ENCODE measurements at regions not wholly inside any gene's neighbourhood (a gene's known extent, or its start where the extent isn't known, plus 50 kb on each side); places are given as distances from the start of the nearest gene placed in this dataset.
"Not testable (repeated sequence)": the region's sequence is repeated elsewhere in the genome, so short reads cannot be mapped to it uniquely, and the experiment has no call there.

GRCh38 chr15:62868507-62868906 lies 174.0 kb upstream of the TPM1 start:
- Mint-ChIP-seq H3K36me3 (peaks cover 0 to 5% of the 10 kb centered on the region in 2 donors), H3K27ac (no peak overlapping the region), H3K4me1 (peaks cover 0 to 4% (median 0%) of the 10 kb centered on the region in 3 donors), H3K4me3 (no peak overlapping the region), H3K9me3 (peaks cover 0 to 15% (median 3%) of the 10 kb centered on the region in 7 donors), H3K27me3 (peaks cover 0 to 3% (median under 1%) of the 10 kb centered on the region in 3 donors)
- no peak for DNase-seq
- ATAC-seq (ENCODE audit: low read depth in 2 of 2): no peak

GRCh38 chr15:62869116-62869515 lies 173.4 kb upstream of the TPM1 start:
- Mint-ChIP-seq H3K9me3 (peaks cover 0 to 15% (median 3%) of the 10 kb centered on the region in 7 donors), H3K36me3 (peaks cover 0 to 5% of the 10 kb centered on the region in 2 donors), H3K27ac (peak overlapping the region in 1 of 6 donors; percentile 32), H3K27me3 (peaks cover 0 to 7% (median 7%) of the 10 kb centered on the region in 3 donors), H3K4me1 (peaks cover 0 to 4% (median 0%) of the 10 kb centered on the region in 3 donors), H3K4me3 (no peak overlapping the region)
- DNase-seq (no peak), ATAC-seq (ENCODE audit: low read depth in 2 of 2) (no peak)

GRCh38 chr15:62870216-62870615 lies 172.3 kb upstream of the TPM1 start:
- peaks cover 0 to 4% (median 0%) of the 10 kb centered on the region in 3 donors for H3K4me1 Mint-ChIP-seq
- peaks cover 0 to 15% (median 3%) of the 10 kb centered on the region in 7 donors for H3K9me3 Mint-ChIP-seq
- H3K4me3 Mint-ChIP-seq: no peak overlapping the region
- H3K27me3 Mint-ChIP-seq: peaks cover 0 to 7% (median 7%) of the 10 kb centered on the region in 3 donors
- no peak overlapping the region for H3K27ac Mint-ChIP-seq
- DNase-seq (no peak), ATAC-seq (ENCODE audit: low read depth in 2 of 2) (no peak)
- peaks cover 0 to 5% of the 10 kb centered on the region in 2 donors for H3K36me3 Mint-ChIP-seq

- H3K36me3 Mint-ChIP-seq; H3K27me3 Mint-ChIP-seq; DNase-seq; ATAC-seq (ENCODE audit: low read depth in 2 of 2); H3K4me3 Mint-ChIP-seq; H3K4me1 Mint-ChIP-seq: not testable (repeated sequence)
- peaks cover 0 to 15% (median 3%) of the 10 kb centered on the region in 7 donors for H3K9me3 Mint-ChIP-seq
- peak overlapping the region in 1 of 6 donors; percentile 49 for H3K27ac Mint-ChIP-seq
Observed at GRCh38 chr15:62870701-62871100, 171.8 kb upstream of the TPM1 start.

- Mint-ChIP-seq H3K4me3 (no peak overlapping the region), H3K27ac (no peak overlapping the region), H3K36me3 (peaks cover 0 to 5% of the 10 kb centered on the region in 2 donors), H3K4me1 (peaks cover 0 to 4% (median 0%) of the 10 kb centered on the region in 3 donors), H3K9me3 (peaks cover 0 to 15% (median 3%) of the 10 kb centered on the region in 7 donors), H3K27me3 (peaks cover 0 to 15% (median 14%) of the 10 kb centered on the region in 3 donors)
- DNase-seq (no peak), ATAC-seq (ENCODE audit: low read depth in 2 of 2) (no peak)
Observed at GRCh38 chr15:62873203-62873602, 169.3 kb upstream of the TPM1 start.

- Mint-ChIP-seq H3K9me3 (peaks cover 0 to 15% (median 3%) of the 10 kb centered on the region in 7 donors), H3K4me3 (no peak overlapping the region), H3K27ac (no peak overlapping the region), H3K27me3 (peaks cover 0 to 15% (median 14%) of the 10 kb centered on the region in 3 donors), H3K36me3 (peaks cover 0 to 5% of the 10 kb centered on the region in 2 donors), H3K4me1 (no peaks in the 10 kb centered on the region)
- DNase-seq (no peak), ATAC-seq (ENCODE audit: low read depth in 2 of 2) (no peak)
Observed at GRCh38 chr15:62874064-62874463, 168.5 kb upstream of the TPM1 start.

GRCh38 chr15:62874959-62875625 lies 167.5 kb upstream of the TPM1 start:
- Mint-ChIP-seq H3K4me3 (no peak overlapping the region), H3K9me3 (peaks cover 0 to 13% (median 3%) of the 10 kb centered on the region in 7 donors), H3K36me3 (peaks cover 0 to 5% of the 10 kb centered on the region in 2 donors), H3K27me3 (peaks cover 0 to 18% (median 15%) of the 10 kb centered on the region in 3 donors), H3K27ac (no peak overlapping the region), H3K4me1 (peaks cover 0 to 7% (median 6%) of the 10 kb centered on the region in 3 donors)
- no peak for DNase-seq
- ATAC-seq (ENCODE audit: low read depth in 2 of 2): no peak

GRCh38 chr15:62875626-62876021 lies 166.9 kb upstream of the TPM1 start:
- Mint-ChIP-seq H3K36me3 (peaks cover 0 to 4% of the 10 kb centered on the region in 2 donors), H3K27me3 (peaks cover 0 to 18% (median 15%) of the 10 kb centered on the region in 3 donors), H3K27ac (no peak overlapping the region), H3K4me1 (peaks cover 0 to 10% (median 9%) of the 10 kb centered on the region in 3 donors), H3K9me3 (peaks cover 0 to 8% (median 3%) of the 10 kb centered on the region in 7 donors), H3K4me3 (no peak overlapping the region)
- DNase-seq (no peak), ATAC-seq (ENCODE audit: low read depth in 2 of 2) (no peak)

GRCh38 chr15:62877276-62877857 lies 165.2 kb upstream of the TPM1 start:
- no peaks in the 10 kb centered on the region for H3K36me3 Mint-ChIP-seq
- peaks cover 0 to 10% (median 9%) of the 10 kb centered on the region in 3 donors for H3K4me1 Mint-ChIP-seq
- H3K27ac Mint-ChIP-seq: peak overlapping the region in 1 of 6 donors; percentile 22
- peaks cover 0 to 5% (median 0%) of the 10 kb centered on the region in 7 donors for H3K9me3 Mint-ChIP-seq
- H3K27me3 Mint-ChIP-seq: peaks cover 0 to 18% (median 15%) of the 10 kb centered on the region in 3 donors
- DNase-seq: no peak
- no peak overlapping the region for H3K4me3 Mint-ChIP-seq
- no peak for ATAC-seq (ENCODE audit: low read depth in 2 of 2)

GRCh38 chr15:62878070-62878469 lies 164.5 kb upstream of the TPM1 start:
- Mint-ChIP-seq H3K27me3 (peaks cover 0 to 18% (median 15%) of the 10 kb centered on the region in 3 donors), H3K9me3 (peaks cover 0 to 5% (median 0%) of the 10 kb centered on the region in 7 donors), H3K4me1 (peaks cover 0 to 10% (median 9%) of the 10 kb centered on the region in 3 donors), H3K4me3 (no peak overlapping the region), H3K27ac (no peak overlapping the region), H3K36me3 (no peaks in the 10 kb centered on the region)
- ATAC-seq (ENCODE audit: low read depth in 2 of 2) (no peak), DNase-seq (no peak)

- Mint-ChIP-seq H3K4me3 (no peak overlapping the region), H3K36me3 (no peaks in the 10 kb centered on the region), H3K4me1 (peaks cover 0 to 10% (median 9%) of the 10 kb centered on the region in 3 donors), H3K27me3 (peaks cover 0 to 11% (median 8%) of the 10 kb centered on the region in 3 donors), H3K27ac (no peak overlapping the region), H3K9me3 (peaks cover 0 to 5% (median 0%) of the 10 kb centered on the region in 7 donors)
- ATAC-seq (ENCODE audit: low read depth in 2 of 2) (no peak), DNase-seq (no peak)
Observed at GRCh38 chr15:62879770-62880169, 162.8 kb upstream of the TPM1 start.

GRCh38 chr15:62880278-62880677 lies 162.3 kb upstream of the TPM1 start:
- no peak overlapping the region for H3K27ac Mint-ChIP-seq
- peaks cover 2 to 11% (median 11%) of the 10 kb centered on the region in 3 donors for H3K27me3 Mint-ChIP-seq
- peaks cover 0 to 5% (median 0%) of the 10 kb centered on the region in 7 donors for H3K9me3 Mint-ChIP-seq
- peaks cover 0 to 10% (median 9%) of the 10 kb centered on the region in 3 donors for H3K4me1 Mint-ChIP-seq
- ATAC-seq (ENCODE audit: low read depth in 2 of 2) (no peak), DNase-seq (no peak)
- H3K4me3 Mint-ChIP-seq: no peak overlapping the region
- H3K36me3 Mint-ChIP-seq: no peaks in the 10 kb centered on the region

- no peak overlapping the region for H3K4me3 Mint-ChIP-seq
- no peak overlapping the region for H3K27ac Mint-ChIP-seq
- no peaks in the 10 kb centered on the region for H3K36me3 Mint-ChIP-seq
- DNase-seq (no peak), ATAC-seq (ENCODE audit: low read depth in 2 of 2) (no peak)
- H3K9me3 Mint-ChIP-seq: peaks cover 0 to 5% (median 0%) of the 10 kb centered on the region in 7 donors
- H3K4me1 Mint-ChIP-seq: peaks cover 0 to 10% (median 9%) of the 10 kb centered on the region in 3 donors
- peaks cover 5 to 18% (median 11%) of the 10 kb centered on the region in 3 donors for H3K27me3 Mint-ChIP-seq
Observed at GRCh38 chr15:62881056-62881455, 161.5 kb upstream of the TPM1 start.

Data from naive B cell (primary cell).